ENCODE measurements at regions not wholly inside any gene's neighbourhood (a gene's known extent, or its start where the extent isn't known, plus 50 kb on each side); places are given as distances from the start of the nearest gene placed in this dataset.

- TF ChIP-seq POLR2A (IDR thresholded peaks at IDR 0.05; ENCODE audit: low read length) (no peak), GATA1 (IDR thresholded peaks at IDR 0.05; ENCODE audit: low read depth, low read length) (no peak)
These were observed 615.6 kb upstream of the NECTIN3 start for GRCh38 chr3:110456001-110456400.

Measured in erythroblast (primary cell).